HFF-Myc (cell line): ENCODE measurements at regions not wholly inside any gene's neighbourhood (a gene's known extent, or its start where the extent isn't known, plus 50 kb on each side); places are given as distances from the start of the nearest gene placed in this dataset.

Source experiments
- DNase-seq: peaks from one replicate; pipeline ENCODE4 v3.0.0-alpha.2; 2011; ENCODE audit warnings: low read depth; ENCODE audit errors: extremely low read depth
- H3K4me3 ChIP-seq: replicated peaks from 2 replicates; pipeline ENCODE4 v1.5.1; 2011; ENCODE audit warnings: low read depth, mild to moderate bottlenecking, control low read depth, low read length
- CTCF ChIP-seq: IDR thresholded peaks from 2 replicates; pipeline ENCODE4 v1.5.1; 2012; ENCODE audit warnings: mild to moderate bottlenecking, low read depth, low read length, control low read depth; ENCODE audit errors: missing control alignments

DNA sequence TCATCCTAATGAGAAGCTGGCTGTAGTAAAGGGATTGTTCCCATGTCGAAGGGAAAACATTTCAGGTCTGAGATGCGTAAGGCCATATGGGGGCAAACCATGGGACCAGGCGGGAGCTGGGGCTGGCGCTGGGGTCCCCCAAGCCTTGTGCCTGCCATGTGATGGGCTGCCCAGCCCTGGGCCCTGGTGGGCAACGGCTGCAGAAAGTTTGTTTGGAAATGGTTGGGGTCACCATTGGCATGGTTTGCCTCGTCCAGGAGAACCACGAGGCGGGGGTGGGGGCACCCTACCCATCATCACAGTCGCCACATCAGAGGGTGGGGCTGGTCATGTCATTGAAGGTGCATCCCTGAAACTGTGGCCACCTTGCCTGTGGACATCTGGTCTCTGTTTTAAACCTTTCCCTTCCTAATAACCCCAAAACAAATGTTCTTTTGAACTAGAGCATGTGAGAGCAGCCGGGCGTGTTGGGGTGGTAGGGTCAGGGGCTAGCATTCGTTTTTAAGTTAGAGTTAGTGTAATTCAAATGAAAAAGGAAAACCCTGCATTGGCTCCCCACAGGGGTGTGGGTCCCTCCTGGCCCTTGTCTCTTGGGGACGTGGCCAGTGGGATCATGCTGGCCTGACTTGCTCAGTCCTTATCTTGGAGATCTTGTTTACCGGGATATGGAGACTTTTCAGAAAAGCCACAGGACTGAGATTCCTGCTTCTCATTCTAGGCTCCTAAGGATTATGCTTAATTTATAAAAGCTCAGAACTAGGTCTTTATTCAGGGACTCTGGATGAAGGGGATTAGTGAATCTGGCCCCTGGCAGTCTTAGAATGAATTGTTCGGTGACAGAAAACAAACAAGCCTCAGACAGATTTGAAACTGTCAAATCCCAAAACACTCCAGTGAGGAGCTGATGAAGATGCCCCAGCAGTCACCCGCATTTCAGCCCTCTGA lies 98.5 kb downstream of the CTTN start:
- H3K4me3 ChIP-seq: no peak overlapping the region
- no peak for DNase-seq
- no peak for TF ChIP-seq CTCF

- no peak overlapping the region for H3K4me3 ChIP-seq
- no peak for TF ChIP-seq CTCF
- no peak for DNase-seq
These were observed 99.3 kb downstream of the CTTN start for GRCh38 chr11:70497536-70498075.

DNA sequence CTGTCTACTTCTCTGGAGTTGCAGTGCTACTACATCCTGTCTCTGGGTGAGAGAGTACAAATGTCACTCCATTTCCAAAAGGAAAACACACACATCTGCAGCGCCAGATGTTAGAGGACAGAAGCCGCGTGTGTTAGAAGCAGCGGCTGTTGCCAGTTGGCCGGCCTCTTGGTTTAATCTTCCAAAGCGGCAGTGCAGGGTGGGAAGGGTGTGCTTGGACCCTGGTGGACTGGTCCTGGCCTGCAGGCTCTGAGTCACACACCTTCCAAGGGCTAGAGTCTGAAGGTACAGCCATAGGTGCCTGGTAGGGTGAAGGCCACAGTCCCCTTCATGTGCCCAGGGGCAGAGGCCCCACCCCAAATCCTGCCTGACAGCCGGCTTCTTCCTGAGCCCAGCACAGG lies 99.8 kb downstream of the CTTN start:
- no peak for DNase-seq
- TF ChIP-seq CTCF: no peak
- H3K4me3 ChIP-seq: no peak overlapping the region

GRCh38 chr11:70498976-70499801 lies 100.9 kb downstream of the CTTN start:
- TF ChIP-seq CTCF: no peak
- H3K4me3 ChIP-seq: no peak overlapping the region
- no peak for DNase-seq

- no peak for TF ChIP-seq CTCF
- H3K4me3 ChIP-seq: no peak overlapping the region
These were observed 101.9 kb downstream of the CTTN start for GRCh38 chr11:70500076-70500847.

More at GRCh38 chr11:70500076-70500847, 101.9 kb downstream of the CTTN start:
- no peak for DNase-seq
